Middle frontal gyrus (tissue), 1 donor: ENCODE measurements at regions not wholly inside any gene's neighbourhood (a gene's known extent, or its start where the extent isn't known, plus 50 kb on each side); places are given as distances from the start of the nearest gene placed in this dataset.

Experiments
- DNase-seq: peaks from one replicate; pipeline ENCODE4 v3.0.0-alpha.2; 2015; ENCODE audit warnings: low spot score; ENCODE audit errors: extremely low spot score

GRCh38 chr13:47133011-47133445 is 236.2 kb upstream of the HTR2A start:
- no peak for DNase-seq

GRCh38 chr13:47129461-47129860 is 232.6 kb upstream of the HTR2A start:
- no peak for DNase-seq

GRCh38 chr13:47126432-47126831 is 229.6 kb upstream of the HTR2A start:
- DNase-seq = no peak

- DNase-seq = no peak
Measured at GRCh38 chr13:47121092-47121763, 224.4 kb upstream of the HTR2A start.

GRCh38 chr13:47120282-47120681 is 223.4 kb upstream of the HTR2A start:
- DNase-seq = no peak

- DNase-seq = no peak
Measured at GRCh38 chr13:47119575-47120235, 222.9 kb upstream of the HTR2A start.

- DNase-seq = no peak
Measured at GRCh38 chr13:47117268-47117667, 220.4 kb upstream of the HTR2A start.

- DNase-seq = no peak
Measured at GRCh38 chr13:47114030-47114429, 217.2 kb upstream of the HTR2A start.

GRCh38 chr13:47112903-47113299 is 216.0 kb upstream of the HTR2A start:
- no peak for DNase-seq

- DNase-seq = no peak
Measured at GRCh38 chr13:47112205-47112902, 215.5 kb upstream of the HTR2A start.

- DNase-seq = no peak
Measured at GRCh38 chr13:47111499-47111898, 214.6 kb upstream of the HTR2A start.

GRCh38 chr13:47110833-47111240 is 214.0 kb upstream of the HTR2A start:
- DNase-seq = no peak

GRCh38 chr13:47110141-47110540 is 213.3 kb upstream of the HTR2A start:
- DNase-seq = no peak

GRCh38 chr13:47109028-47109427 is 212.2 kb upstream of the HTR2A start:
- no peak for DNase-seq

- no peak for DNase-seq
Measured at GRCh38 chr13:47100214-47100853, 203.5 kb upstream of the HTR2A start.

GRCh38 chr13:47094734-47095434 is 198.0 kb upstream of the HTR2A start:
- no peak for DNase-seq

GRCh38 chr13:47092202-47092601 is 195.3 kb upstream of the HTR2A start:
- DNase-seq = no peak

GRCh38 chr13:47087841-47088240 is 191.0 kb upstream of the HTR2A start:
- no peak for DNase-seq

- no peak for DNase-seq
Measured at GRCh38 chr13:47087241-47087640, 190.4 kb upstream of the HTR2A start.

GRCh38 chr13:47085346-47085745 is 188.5 kb upstream of the HTR2A start:
- no peak for DNase-seq

- no peak for DNase-seq
Measured at GRCh38 chr13:47081850-47082249, 185.0 kb upstream of the HTR2A start.
